HT1080 (cell line): ENCODE measurements at regions not wholly inside any gene's neighbourhood (a gene's known extent, or its start where the extent isn't known, plus 50 kb on each side); places are given as distances from the start of the nearest gene placed in this dataset.
A peak's percentile ranks its signal among the peaks of the same experiment; 100 is the strongest.

Source experiments
- DNase-seq: peaks from one replicate; pipeline ENCODE4 v3.0.0-alpha.2; 2015; ENCODE audit warnings: low read depth

DNA sequence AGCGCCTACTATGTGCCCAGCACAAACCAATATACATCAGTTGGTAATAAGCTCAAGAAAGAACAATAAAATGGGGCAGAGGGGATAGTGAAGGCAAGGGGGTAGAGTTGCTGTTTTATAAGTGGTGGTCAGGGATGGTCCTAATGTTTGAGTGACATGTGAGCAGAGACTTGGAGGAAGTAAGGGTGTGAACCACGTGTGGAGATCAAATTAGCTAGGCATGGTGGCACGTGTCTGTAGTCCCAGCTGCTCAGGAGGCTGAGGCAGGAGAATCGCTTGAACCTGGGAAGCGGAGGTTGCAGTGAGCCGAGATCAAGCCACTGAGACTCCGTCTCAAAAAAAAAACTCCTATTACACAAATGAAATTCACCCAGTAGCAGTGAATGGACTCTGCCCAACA is 56.5 kb downstream of the IRX6 start:
- no peak for DNase-seq

GRCh38 chr16:55384288-55385247 is 60.6 kb downstream of the IRX6 start:
- no peak for DNase-seq

GRCh38 chr16:55385359-55385758 is 61.4 kb downstream of the IRX6 start:
- DNase-seq = no peak

GRCh38 chr16:55386534-55387296 is 62.7 kb downstream of the IRX6 start:
- no peak for DNase-seq

GRCh38 chr16:55388131-55388862 is 64.3 kb downstream of the IRX6 start:
- no peak for DNase-seq

GRCh38 chr16:55389426-55390073 is 65.5 kb downstream of the IRX6 start:
- DNase-seq = no peak

DNA sequence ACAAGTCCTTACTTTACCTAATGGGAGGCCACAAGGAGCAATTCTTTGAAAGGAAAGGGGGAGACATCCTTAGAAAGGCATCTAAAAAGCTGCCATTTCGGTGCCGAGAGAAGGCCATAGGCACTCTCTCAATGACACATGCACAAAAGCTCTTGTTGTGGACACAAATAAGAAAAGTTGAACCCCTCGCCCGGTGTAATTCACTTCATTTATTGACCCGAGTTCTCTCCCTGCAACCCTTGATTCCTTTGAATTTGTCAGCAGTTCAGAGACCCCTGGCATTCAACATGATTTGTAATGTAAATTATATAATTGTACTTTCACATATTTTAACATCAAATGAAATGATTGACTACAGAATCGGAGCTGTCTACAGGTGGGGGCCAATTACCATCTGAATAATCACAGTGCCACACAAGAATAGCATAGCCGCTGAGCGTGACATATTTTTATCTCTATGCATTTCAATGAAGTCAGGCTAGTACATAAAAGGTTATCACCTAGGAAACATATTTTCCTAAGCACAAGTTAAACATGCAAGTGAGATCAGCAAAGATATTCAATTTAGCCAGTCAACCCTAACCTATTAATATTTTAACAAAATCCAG is 66.7 kb downstream of the IRX6 start:
- DNase-seq = no peak

DNA sequence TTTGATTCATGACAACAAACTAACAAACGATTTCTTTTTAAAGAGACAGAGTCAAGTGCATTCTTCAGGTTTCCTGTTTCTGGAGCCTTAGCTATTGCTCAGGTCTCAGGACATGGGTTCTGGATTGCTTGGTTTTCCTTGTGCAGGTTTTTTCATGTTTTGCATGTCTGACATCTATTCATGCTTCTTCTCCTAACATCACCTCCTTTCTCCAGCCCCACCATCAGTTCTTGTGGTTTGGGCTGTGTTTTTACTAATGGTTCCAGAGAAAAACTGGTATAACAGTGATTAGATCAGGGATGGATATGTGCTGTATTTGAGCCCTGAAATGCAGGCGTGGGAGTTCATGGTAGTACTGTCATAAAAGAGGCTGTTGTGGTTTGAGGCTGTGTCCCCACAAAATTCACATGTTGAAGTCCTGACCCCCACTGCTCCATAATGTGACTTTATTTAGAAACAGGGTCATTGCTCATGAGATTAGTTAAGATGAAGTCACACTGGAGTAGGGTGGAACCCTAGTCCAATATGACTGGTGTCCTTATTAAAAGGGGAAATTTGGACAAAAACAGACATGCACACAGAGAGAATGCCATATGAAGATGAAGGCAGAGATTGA is 67.9 kb downstream of the IRX6 start:
- peak; percentile 7 for DNase-seq

- DNase-seq = peak; percentile 78
These were observed 68.7 kb downstream of the IRX6 start for GRCh38 chr16:55392701-55393100.

- no peak for DNase-seq
These were observed 70.0 kb downstream of the IRX6 start for GRCh38 chr16:55393991-55394390.

- no peak for DNase-seq
These were observed 74.8 kb downstream of the IRX6 start for GRCh38 chr16:55398762-55399161.

- no peak for DNase-seq
These were observed 75.9 kb downstream of the IRX6 start for GRCh38 chr16:55399911-55400310.

DNA sequence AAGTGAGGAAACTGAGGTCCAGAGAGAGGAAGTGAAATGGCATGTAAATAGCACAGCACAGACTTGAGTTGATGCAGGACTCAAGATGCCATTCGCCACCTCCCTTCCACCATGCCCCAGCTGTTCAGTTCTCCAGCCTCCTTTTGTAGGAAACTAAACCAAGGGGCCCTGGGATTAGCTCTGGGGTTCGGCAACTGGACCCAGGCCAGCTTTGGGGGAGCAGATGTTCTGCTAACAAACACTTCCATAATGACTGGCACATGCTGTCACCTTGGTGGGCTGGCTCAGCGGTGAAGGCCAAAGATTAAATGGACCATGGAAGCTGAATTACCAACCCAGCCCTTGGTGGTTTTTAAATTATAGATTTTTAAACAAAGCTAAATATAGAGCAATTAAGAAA is 77.0 kb downstream of the IRX6 start:
- no peak for DNase-seq

DNA sequence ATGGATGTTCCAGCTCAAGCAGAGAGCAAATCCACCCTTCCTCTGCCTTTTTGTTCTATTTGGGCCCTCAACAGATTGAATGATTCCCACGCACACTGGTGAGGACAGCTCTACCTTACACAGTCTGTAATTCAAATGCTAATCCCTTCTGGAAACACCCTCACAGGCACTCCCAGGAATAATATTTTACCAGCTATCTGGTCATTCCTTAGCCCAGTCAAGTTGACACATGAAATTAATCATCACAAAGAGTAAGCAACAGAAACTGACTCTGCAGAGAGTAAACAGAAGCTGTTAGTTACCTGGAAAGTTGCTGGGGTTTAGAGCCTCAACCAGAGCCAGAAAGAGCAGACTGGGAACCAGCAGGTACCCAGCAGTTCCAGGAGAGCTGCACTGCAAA is 75.5 kb upstream of the MMP2 start:
- DNase-seq = no peak

GRCh38 chr16:55406651-55407050 is 72.3 kb upstream of the MMP2 start:
- DNase-seq = no peak

DNA sequence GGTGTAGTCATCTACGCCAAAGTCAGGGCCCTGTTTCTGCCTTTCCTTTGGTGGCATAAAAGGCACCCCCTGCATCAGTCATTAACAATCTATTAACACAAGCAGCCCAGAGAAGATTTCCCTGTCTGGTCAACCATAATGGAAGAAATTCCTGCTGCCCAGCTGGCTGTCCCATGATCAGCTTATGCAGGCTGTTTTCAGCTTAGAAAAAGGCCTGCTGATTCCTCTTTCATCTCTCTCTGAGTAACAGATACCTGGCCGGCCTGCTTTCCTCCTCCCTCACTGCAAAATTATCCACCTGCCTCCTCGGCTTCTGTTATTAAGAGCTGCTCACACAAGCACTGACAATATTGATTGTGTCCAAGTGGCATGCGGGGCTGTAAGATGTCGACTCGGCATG is 70.3 kb upstream of the MMP2 start:
- DNase-seq = no peak

DNA sequence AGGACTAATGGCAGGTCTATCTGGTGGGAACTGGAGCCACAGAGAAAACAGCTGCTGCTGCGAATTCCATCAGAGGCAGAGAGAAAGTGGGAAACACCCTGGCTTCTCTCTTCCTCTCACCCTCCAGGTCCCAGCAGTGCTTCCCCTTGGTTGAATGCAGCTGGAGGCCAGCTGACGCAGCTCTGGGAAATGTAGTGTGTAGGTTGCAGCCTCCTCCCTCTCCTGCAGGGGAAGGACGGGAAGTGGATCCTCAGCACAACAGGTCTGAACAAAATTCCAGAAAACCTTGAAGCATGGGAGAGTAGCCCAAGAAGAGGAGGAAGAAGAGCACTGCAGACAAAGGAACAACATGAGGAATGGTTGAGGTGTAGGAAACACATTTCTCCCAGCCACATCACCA is 67.8 kb upstream of the MMP2 start:
- DNase-seq = no peak

GRCh38 chr16:55418586-55418985 is 60.4 kb upstream of the MMP2 start:
- DNase-seq = no peak

- no peak for DNase-seq
These were observed 57.8 kb upstream of the MMP2 start for GRCh38 chr16:55421226-55421625.

GRCh38 chr16:55426865-55427484 is 52.0 kb upstream of the MMP2 start:
- no peak for DNase-seq
